CD8-positive, alpha-beta memory T cell (primary cell): ENCODE measurements at regions not wholly inside any gene's neighbourhood (a gene's known extent, or its start where the extent isn't known, plus 50 kb on each side); places are given as distances from the start of the nearest gene placed in this dataset.

Experiments used
- CTCF ChIA-PET: fragments of 350-600 bp; sonication (Branson Sonifier 250); formaldehyde crosslinking; loops from one replicate; lab custom pipeline; 2021; ENCODE audit warnings: antibody characterized with exemption; lab: Charles Lee
- POLR2A ChIA-PET: fragments of 350-600 bp; sonication (Branson Sonifier 250); formaldehyde crosslinking; loops from one replicate; lab custom pipeline; 2021; ENCODE audit warnings: antibody characterized with exemption; lab: Charles Lee
- DNase-seq, 5 donors: peaks; one replicate each; pipeline versions ENCODE4 v3.0.0 to v3.0.0-alpha.2; 2020 to 2022; ENCODE audit warnings: mixed read lengths in 1 of 5
- H3K27ac ChIP-seq: one replicate; pipeline ENCODE4 v1.7.0; 2013; ENCODE audit warnings: low read depth, mild to moderate bottlenecking, low read length, moderate library complexity
- H3K27me3 ChIP-seq: 2 replicates; pipeline ENCODE4 v1.7.0; 2013; ENCODE audit warnings: low read length, mild to moderate bottlenecking; ENCODE audit not compliant: insufficient read depth, poor library complexity, severe bottlenecking
- H3K36me3 ChIP-seq: 2 replicates; pipeline ENCODE4 v1.7.0; 2013; ENCODE audit warnings: mild to moderate bottlenecking, low read length, moderate library complexity; ENCODE audit not compliant: insufficient read depth
- H3K4me1 ChIP-seq: 2 replicates; pipeline ENCODE4 v1.7.0; 2013; ENCODE audit warnings: mild to moderate bottlenecking, low read length, moderate library complexity; ENCODE audit not compliant: insufficient read depth
- H3K4me3 ChIP-seq: 2 replicates; pipeline ENCODE4 v1.7.0; 2013; ENCODE audit warnings: mild to moderate bottlenecking, low read length
- H3K9me3 ChIP-seq: 2 replicates; pipeline ENCODE4 v1.7.0; 2013; ENCODE audit warnings: mild to moderate bottlenecking, low read length
- H3K27ac Mint-ChIP-seq, 8 donors: one replicate each; pipeline ENCODE4 v1.8.0; 2020 to 2021; ENCODE audit warnings: mixed read lengths in 8 of 8, mild to moderate bottlenecking in 6 of 8, inconsistent platforms in 3 of 8, moderate library complexity in 3 of 8
- H3K27me3 Mint-ChIP-seq, 2 donors: one replicate each; pipeline ENCODE4 v1.8.0; 2020 to 2021; ENCODE audit warnings: mixed read lengths in 2 of 2, mild to moderate bottlenecking in 1 of 2, moderate library complexity in 1 of 2
- H3K36me3 Mint-ChIP-seq, 3 donors: one replicate each; pipeline ENCODE4 v1.8.0; 2020 to 2021; ENCODE audit warnings: mixed read lengths in 3 of 3, inconsistent platforms in 1 of 3, mild to moderate bottlenecking in 1 of 3
- H3K4me1 Mint-ChIP-seq, 3 donors: one replicate each; pipeline ENCODE4 v1.8.0; 2020 to 2021; ENCODE audit warnings: mixed read lengths in 3 of 3, inconsistent platforms in 1 of 3, mild to moderate bottlenecking in 1 of 3
- H3K4me3 Mint-ChIP-seq, 7 donors: one replicate each; pipeline ENCODE4 v1.8.0; 2020 to 2021; ENCODE audit warnings: mixed read lengths in 7 of 7, mild to moderate bottlenecking in 6 of 7, moderate library complexity in 4 of 7, inconsistent platforms in 2 of 7
- H3K9me3 Mint-ChIP-seq, 5 donors: one replicate each; pipeline ENCODE4 v1.8.0; 2020 to 2022; ENCODE audit warnings: mixed read lengths in 5 of 5, mild to moderate bottlenecking in 3 of 5, moderate library complexity in 2 of 5, inconsistent platforms in 1 of 5

- Histone ChIP-seq H3K27ac (no peak overlapping the region), H3K4me3 (no peak overlapping the region), H3K27me3 (no peaks in the 10 kb centered on the region), H3K9me3 (no peaks in the 10 kb centered on the region), H3K36me3 (no peaks in the 10 kb centered on the region), H3K4me1 (no peaks in the 10 kb centered on the region)
- POLR2A ChIA-PET: no interaction called here
- Mint-ChIP-seq H3K36me3 (peaks cover 0 to 4% (median 0%) of the 10 kb centered on the region in 3 donors), H3K4me3 (no peak overlapping the region), H3K27me3 (peaks cover 13 to 31% of the 10 kb centered on the region in 2 donors), H3K27ac (no peak overlapping the region), H3K9me3 (no peaks in the 10 kb centered on the region), H3K4me1 (no peaks in the 10 kb centered on the region)
- DNase-seq: no peak
- CTCF ChIA-PET: no interaction called here
Measured at GRCh38 chr12:94736004-94736403, 85.6 kb upstream of the TMCC3 start.

- no peak overlapping the region for H3K4me3 Mint-ChIP-seq
- no peak for DNase-seq
- H3K4me1 Mint-ChIP-seq: no peaks in the 10 kb centered on the region
- peaks cover 0 to 3% (median 0%) of the 10 kb centered on the region in 5 donors for H3K9me3 Mint-ChIP-seq
- ChIA-PET CTCF (no interaction called here), POLR2A (no interaction called here)
- Histone ChIP-seq H3K36me3 (no peaks in the 10 kb centered on the region), H3K27ac (no peak overlapping the region), H3K9me3 (no peaks in the 10 kb centered on the region), H3K27me3 (no peaks in the 10 kb centered on the region), H3K4me1 (no peaks in the 10 kb centered on the region), H3K4me3 (no peak overlapping the region)
- H3K36me3 Mint-ChIP-seq: no peaks in the 10 kb centered on the region
- H3K27me3 Mint-ChIP-seq: peaks cover 5 to 21% of the 10 kb centered on the region in 2 donors
- H3K27ac Mint-ChIP-seq: peak overlapping the region in 1 of 8 donors; percentile 68
Measured at GRCh38 chr12:94733727-94734126, 83.4 kb upstream of the TMCC3 start.

- DNase-seq: no peak
- no peaks in the 10 kb centered on the region for H3K4me1 ChIP-seq
- CTCF ChIA-PET: no interaction called here
- POLR2A ChIA-PET: no interaction called here
- no peak overlapping the region for H3K4me3 ChIP-seq
- Mint-ChIP-seq H3K27me3 (peaks cover 5 to 23% of the 10 kb centered on the region in 2 donors), H3K27ac (no peak overlapping the region), H3K4me3 (no peak overlapping the region), H3K4me1 (no peaks in the 10 kb centered on the region), H3K36me3 (no peaks in the 10 kb centered on the region), H3K9me3 (peaks cover 0 to 3% (median 0%) of the 10 kb centered on the region in 5 donors)
- no peak overlapping the region for H3K27ac ChIP-seq
- no peaks in the 10 kb centered on the region for H3K36me3 ChIP-seq
- H3K27me3 ChIP-seq: no peaks in the 10 kb centered on the region
- no peaks in the 10 kb centered on the region for H3K9me3 ChIP-seq
Measured at GRCh38 chr12:94732367-94732990, 82.1 kb upstream of the TMCC3 start.

GRCh38 chr12:94731733-94732360 lies 81.5 kb upstream of the TMCC3 start:
- no peaks in the 10 kb centered on the region for H3K36me3 ChIP-seq
- no peaks in the 10 kb centered on the region for H3K9me3 ChIP-seq
- no peak overlapping the region for H3K4me3 ChIP-seq
- H3K27ac Mint-ChIP-seq: no peak overlapping the region
- ChIA-PET CTCF (no interaction called here), POLR2A (no interaction called here)
- H3K4me3 Mint-ChIP-seq: no peak overlapping the region
- H3K27ac ChIP-seq: no peak overlapping the region
- no peaks in the 10 kb centered on the region for H3K4me1 ChIP-seq
- DNase-seq: no peak
- peaks cover 8 to 25% of the 10 kb centered on the region in 2 donors for H3K27me3 Mint-ChIP-seq
- no peaks in the 10 kb centered on the region for H3K27me3 ChIP-seq
- no peaks in the 10 kb centered on the region for H3K4me1 Mint-ChIP-seq
- H3K9me3 Mint-ChIP-seq: peaks cover 0 to 3% (median 0%) of the 10 kb centered on the region in 5 donors
- H3K36me3 Mint-ChIP-seq: no peaks in the 10 kb centered on the region

- no peaks in the 10 kb centered on the region for H3K9me3 ChIP-seq
- Mint-ChIP-seq H3K27ac (no peak overlapping the region), H3K27me3 (peaks cover 6 to 23% of the 10 kb centered on the region in 2 donors), H3K36me3 (no peaks in the 10 kb centered on the region), H3K4me3 (no peak overlapping the region), H3K9me3 (peaks cover 0 to 3% (median 0%) of the 10 kb centered on the region in 5 donors), H3K4me1 (no peaks in the 10 kb centered on the region)
- H3K4me3 ChIP-seq: no peak overlapping the region
- no peaks in the 10 kb centered on the region for H3K4me1 ChIP-seq
- H3K36me3 ChIP-seq: no peaks in the 10 kb centered on the region
- CTCF ChIA-PET: no interaction called here
- no peaks in the 10 kb centered on the region for H3K27me3 ChIP-seq
- POLR2A ChIA-PET: no interaction called here
- H3K27ac ChIP-seq: no peak overlapping the region
- DNase-seq: no peak
Measured at GRCh38 chr12:94730847-94731246, 80.5 kb upstream of the TMCC3 start.

GRCh38 chr12:94726236-94726835 lies 76.0 kb upstream of the TMCC3 start:
- DNase-seq: no peak
- peaks cover 0 to 1% (median 0%) of the 10 kb centered on the region in 3 donors for H3K4me1 Mint-ChIP-seq
- H3K4me3 Mint-ChIP-seq: no peak overlapping the region
- Histone ChIP-seq H3K4me1 (no peaks in the 10 kb centered on the region), H3K9me3 (no peaks in the 10 kb centered on the region), H3K4me3 (no peak overlapping the region), H3K27me3 (no peaks in the 10 kb centered on the region), H3K27ac (no peak overlapping the region), H3K36me3 (no peaks in the 10 kb centered on the region)
- H3K27me3 Mint-ChIP-seq: peaks cover 5 to 23% of the 10 kb centered on the region in 2 donors
- ChIA-PET POLR2A (no interaction called here), CTCF (no interaction called here)
- H3K36me3 Mint-ChIP-seq: no peaks in the 10 kb centered on the region
- H3K27ac Mint-ChIP-seq: no peak overlapping the region
- peaks cover 0 to 3% (median 0%) of the 10 kb centered on the region in 5 donors for H3K9me3 Mint-ChIP-seq

GRCh38 chr12:94725375-94726168 lies 75.2 kb upstream of the TMCC3 start:
- Mint-ChIP-seq H3K4me3 (no peak overlapping the region), H3K36me3 (no peaks in the 10 kb centered on the region), H3K27me3 (peaks cover 5 to 23% of the 10 kb centered on the region in 2 donors), H3K27ac (no peak overlapping the region), H3K9me3 (peaks cover 0 to 3% (median 0%) of the 10 kb centered on the region in 5 donors), H3K4me1 (peaks cover 0 to 1% (median 0%) of the 10 kb centered on the region in 3 donors)
- H3K9me3 ChIP-seq: no peaks in the 10 kb centered on the region
- H3K27ac ChIP-seq: no peak overlapping the region
- ChIA-PET CTCF (no interaction called here), POLR2A (no interaction called here)
- H3K27me3 ChIP-seq: no peaks in the 10 kb centered on the region
- no peak overlapping the region for H3K4me3 ChIP-seq
- H3K36me3 ChIP-seq: no peaks in the 10 kb centered on the region
- no peaks in the 10 kb centered on the region for H3K4me1 ChIP-seq
- DNase-seq: peak in 2 of 5 donors; percentile 3 to 6

GRCh38 chr12:94722664-94723063 lies 72.3 kb upstream of the TMCC3 start:
- Mint-ChIP-seq H3K27me3 (peaks cover 5 to 15% of the 10 kb centered on the region in 2 donors), H3K36me3 (no peaks in the 10 kb centered on the region), H3K27ac (no peak overlapping the region), H3K9me3 (no peaks in the 10 kb centered on the region), H3K4me1 (peaks cover 0 to 1% (median 0%) of the 10 kb centered on the region in 3 donors), H3K4me3 (no peak overlapping the region)
- Histone ChIP-seq H3K4me3 (no peak overlapping the region), H3K9me3 (no peaks in the 10 kb centered on the region), H3K27ac (no peak overlapping the region), H3K36me3 (no peaks in the 10 kb centered on the region), H3K27me3 (no peaks in the 10 kb centered on the region), H3K4me1 (no peaks in the 10 kb centered on the region)
- ChIA-PET POLR2A (no interaction called here), CTCF (no interaction called here)
- no peak for DNase-seq
